K562 (cell line): ENCODE measurements at regions not wholly inside any gene's neighbourhood (a gene's known extent, or its start where the extent isn't known, plus 50 kb on each side); places are given as distances from the start of the nearest gene placed in this dataset.

Source experiments
- BDP1 ChIP-seq: IDR thresholded peaks from 3 replicates; pipeline ENCODE4 v1.6.1; 2011; ENCODE audit not compliant: insufficient read length, insufficient read depth
- COPS2 ChIP-seq: fragments of 450-650 bp; conservative IDR thresholded peaks from 2 replicates; pipeline ENCODE4 v1.6.1; 2016; ENCODE audit warnings: mild to moderate bottlenecking, moderate library complexity
- DEAF1 ChIP-seq: fragments of 450-650 bp; formaldehyde crosslinking; IDR thresholded peaks from 2 replicates; pipeline ENCODE4 v1.4.0; 2020; ENCODE audit warnings: mild to moderate bottlenecking, moderate library complexity
- ELF4 ChIP-seq: fragments of 450-650 bp; formaldehyde crosslinking; IDR thresholded peaks from 2 replicates; pipeline ENCODE4 v1.4.0; 2022; ENCODE audit warnings: missing genetic modification characterization
- FOXJ3 ChIP-seq: sonication (generic); formaldehyde crosslinking; IDR thresholded peaks from 2 replicates; pipeline ENCODE4 v1.4.0; 2020; ENCODE audit warnings: mild to moderate bottlenecking, missing genetic modification reagents
- PBX2 ChIP-seq, 2 experiments: IDR thresholded peaks in 1 of 2; conservative IDR thresholded peaks in 1 of 2; 2 replicates each; pipeline ENCODE4 v1.6.1; 2016; ENCODE audit warnings: low read depth in 2 of 2, mild to moderate bottlenecking in 1 of 2, missing compliant biosample characterization in 1 of 2, missing genetic modification characterization in 1 of 2, moderate library complexity in 1 of 2
- POLR2H ChIP-seq: IDR thresholded peaks from 2 replicates; pipeline ENCODE4 v1.6.1; 2016; ENCODE audit warnings: missing genetic modification characterization, low read depth, mild to moderate bottlenecking, control low read depth, missing compliant biosample characterization, moderate library complexity
- SAP30 ChIP-seq: fragments of 200-600 bp; sonication (generic); IDR thresholded peaks from 2 replicates; pipeline ENCODE4 v1.6.1; 2012; ENCODE audit warnings: borderline replicate concordance, low read depth, mild to moderate bottlenecking, moderate library complexity, low read length, control low read depth, inconsistent platforms; ENCODE audit not compliant: insufficient read depth, poor library complexity, severe bottlenecking
- SMAD4 ChIP-seq: fragments of 250-450 bp; sonication (Bioruptor Pico); conservative IDR thresholded peaks from 2 replicates; pipeline ENCODE4 v1.8.0; 2021; ENCODE audit warnings: inconsistent platforms, mild to moderate bottlenecking, moderate library complexity
- STAT5B ChIP-seq: fragments of 250-450 bp; sonication (Bioruptor Pico); IDR thresholded peaks from 2 replicates; pipeline ENCODE4 v1.8.0; 2021; ENCODE audit warnings: mild to moderate bottlenecking, inconsistent platforms
- THAP7 ChIP-seq: fragments of 250-450 bp; sonication (Bioruptor Pico); IDR thresholded peaks from 2 replicates; pipeline ENCODE4 v1.5.0; 2021
- ZC3H4 ChIP-seq: sonication (generic); formaldehyde crosslinking; IDR thresholded peaks from 2 replicates; pipeline ENCODE4 v1.9.0; 2021; ENCODE audit warnings: missing genetic modification reagents, borderline replicate concordance
- ZNF311 ChIP-seq: fragments of 250-450 bp; sonication (Bioruptor Pico); IDR thresholded peaks from 2 replicates; pipeline ENCODE4 v1.4.0; 2020; ENCODE audit warnings: mild to moderate bottlenecking, moderate library complexity
- ZNF431 ChIP-seq: sonication (generic); formaldehyde crosslinking; IDR thresholded peaks from 2 replicates; pipeline ENCODE4 v1.8.0; 2022; ENCODE audit warnings: mild to moderate bottlenecking, missing genetic modification reagents
- ZNF511 ChIP-seq: sonication (generic); formaldehyde crosslinking; IDR thresholded peaks from 2 replicates; pipeline ENCODE4 v1.8.0; 2022; ENCODE audit warnings: mild to moderate bottlenecking, missing genetic modification reagents
- ZNF592 ChIP-seq: fragments of 450-650 bp; IDR thresholded peaks from 2 replicates; pipeline ENCODE4 v1.6.1; 2017; ENCODE audit warnings: antibody characterized with exemption, mild to moderate bottlenecking

- TF ChIP-seq ZNF431 (CRISPR knock-in tag) (peak; percentile 53; the same call in 1 of the 2 replicates), PBX2 (CRISPR knock-in tag; IDR thresholded peaks at IDR 0.05; ENCODE audit: low read depth) (no peak), PBX2 (tag; conservative IDR thresholded peaks at IDR 0.05; ENCODE audit: low read depth) (peak; percentile 39; the same call in 1 of the 2 replicates), DEAF1 (CRISPR knock-in tag) (peak; percentile 51; the same call in 1 of the 2 replicates), ELF4 (0 out of 2 replicates have a peak, but pooled peaks have one; percentile 17), STAT5B (CRISPR knock-in tag) (no peak), ZC3H4 (CRISPR knock-in tag) (no peak), THAP7 (CRISPR knock-in tag) (0 out of 2 replicates have a peak, but pooled peaks have one; percentile 21), SMAD4 (CRISPR knock-in tag) (peak; percentile 93), FOXJ3 (no peak), ZNF511 (peak; percentile 53; the same call in 1 of the 2 replicates), ZNF311 (CRISPR knock-in tag) (no peak), ZNF592 (peak; percentile 70), COPS2 (no peak), BDP1 (no peak), POLR2H (no peak), SAP30 (peak; percentile 39)
Measured at GRCh38 chr1:61013189-61013945, 69.0 kb upstream of the NFIA start (continued).
